Activated CD8-positive, alpha-beta memory T cell treated with anti-CD3 and anti-CD28 coated beads for 48 hours (primary cell): ENCODE measurements at regions not wholly inside any gene's neighbourhood (a gene's known extent, or its start where the extent isn't known, plus 50 kb on each side); places are given as distances from the start of the nearest gene placed in this dataset.

Source experiments
- DNase-seq, 3 experiments: peaks; one replicate each; pipeline ENCODE4 v3.0.0-alpha.2; 2020; ENCODE audit warnings: low read depth in 2 of 3, low spot score in 2 of 3

DNA sequence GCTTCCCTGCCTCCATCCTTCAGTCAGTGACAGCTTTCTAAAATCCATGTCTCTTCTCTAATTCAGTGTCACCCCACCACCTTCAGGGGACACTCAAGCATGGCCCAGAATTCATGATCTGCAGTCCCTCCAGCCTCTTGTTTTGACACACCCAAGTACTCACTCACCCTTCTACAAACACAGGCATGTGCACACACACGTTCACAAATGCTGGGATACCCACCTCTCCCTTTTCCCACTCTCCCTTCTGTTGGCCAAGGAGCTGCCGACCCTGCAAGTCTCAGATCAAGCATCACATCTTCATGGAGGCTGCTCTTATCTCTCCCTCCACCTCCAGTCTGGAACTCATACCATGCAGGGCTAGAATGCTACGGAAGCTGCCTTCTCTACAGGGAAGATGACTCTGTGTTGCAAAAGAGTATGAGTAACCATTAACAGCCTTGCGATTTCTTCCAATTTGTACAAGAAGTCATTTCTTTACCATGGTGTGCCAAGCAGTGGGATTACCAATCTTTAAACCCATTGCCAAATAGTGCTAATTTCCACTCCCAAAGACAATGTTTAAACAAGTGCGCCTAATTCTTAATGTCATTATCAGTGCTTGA is 196.1 kb downstream of the BCL11B start:
- no peak for DNase-seq

DNA sequence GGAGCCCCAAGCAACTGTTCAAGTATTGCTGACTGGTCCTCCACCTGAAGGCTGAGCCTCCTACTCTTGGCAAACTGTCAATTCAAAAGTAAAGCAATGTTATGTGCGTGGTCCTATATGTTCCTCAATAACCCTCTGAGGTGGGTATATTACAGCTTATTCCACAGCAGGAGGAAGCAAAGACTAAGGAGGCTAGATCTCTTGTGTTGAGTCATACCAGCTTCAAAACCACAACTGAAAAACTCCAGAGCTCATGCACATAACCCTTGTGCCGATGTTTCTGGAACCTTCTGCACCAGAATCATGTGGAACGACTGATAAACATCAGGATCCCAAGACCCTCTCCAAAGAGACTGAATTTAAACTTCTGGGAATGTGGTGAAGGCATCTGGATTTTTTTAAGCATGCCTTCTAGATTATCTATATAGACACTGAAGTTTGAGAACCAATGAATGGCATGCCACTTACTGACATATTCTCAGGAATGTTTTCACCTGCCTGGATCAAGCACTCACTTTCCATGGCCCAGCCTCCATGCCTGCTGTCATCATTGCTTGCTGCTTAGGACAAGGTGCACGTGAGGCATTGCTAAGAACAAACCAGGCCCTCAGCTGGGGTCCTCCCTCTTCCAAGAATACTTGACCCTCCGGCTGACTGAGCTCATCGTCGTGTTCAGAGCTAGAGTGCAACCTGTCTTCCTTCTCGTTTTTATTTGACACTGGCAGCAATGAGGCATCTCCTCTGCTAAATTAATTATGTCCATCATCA is 194.7 kb downstream of the BCL11B start:
- DNase-seq, result no peak

DNA sequence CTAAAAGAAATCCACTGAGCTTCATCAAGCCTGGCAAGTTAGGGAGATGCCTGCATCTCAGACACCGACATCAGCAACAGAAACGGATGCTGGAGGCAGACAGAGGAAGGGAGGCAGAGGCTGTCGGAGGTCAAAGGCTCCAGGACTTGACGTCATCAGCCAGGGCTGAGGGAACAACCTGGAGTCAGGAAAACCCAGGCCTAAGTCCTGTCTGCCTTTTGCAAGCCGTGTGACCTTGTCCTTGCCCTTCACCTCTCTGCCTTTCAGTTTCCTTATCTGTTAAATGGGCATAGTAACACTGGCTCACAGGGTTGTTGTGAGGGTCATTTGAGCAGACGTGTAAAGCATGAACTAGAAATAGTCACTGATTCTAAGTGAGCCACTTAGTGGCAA is 194.2 kb downstream of the BCL11B start:
- DNase-seq, result no peak

DNA sequence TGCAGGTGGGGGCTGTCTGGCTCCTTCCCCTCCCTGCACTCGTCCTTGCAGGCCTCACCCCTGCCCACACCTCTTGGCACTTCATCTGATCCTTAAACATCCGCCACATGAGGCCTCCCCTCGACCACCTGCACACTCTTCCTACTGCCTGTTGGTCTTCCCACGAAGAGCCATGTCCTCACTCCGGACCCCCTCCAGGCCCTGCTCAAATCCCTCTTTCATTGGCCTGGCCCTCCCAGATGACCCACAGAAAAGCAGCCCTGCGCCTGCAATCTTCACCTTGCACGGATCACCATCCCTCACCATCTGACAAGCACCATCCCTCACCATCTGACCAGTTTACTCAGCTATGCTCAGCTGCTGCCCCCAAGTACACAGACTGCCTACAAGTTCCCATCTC is 193.6 kb downstream of the BCL11B start:
- DNase-seq, result no peak

DNA sequence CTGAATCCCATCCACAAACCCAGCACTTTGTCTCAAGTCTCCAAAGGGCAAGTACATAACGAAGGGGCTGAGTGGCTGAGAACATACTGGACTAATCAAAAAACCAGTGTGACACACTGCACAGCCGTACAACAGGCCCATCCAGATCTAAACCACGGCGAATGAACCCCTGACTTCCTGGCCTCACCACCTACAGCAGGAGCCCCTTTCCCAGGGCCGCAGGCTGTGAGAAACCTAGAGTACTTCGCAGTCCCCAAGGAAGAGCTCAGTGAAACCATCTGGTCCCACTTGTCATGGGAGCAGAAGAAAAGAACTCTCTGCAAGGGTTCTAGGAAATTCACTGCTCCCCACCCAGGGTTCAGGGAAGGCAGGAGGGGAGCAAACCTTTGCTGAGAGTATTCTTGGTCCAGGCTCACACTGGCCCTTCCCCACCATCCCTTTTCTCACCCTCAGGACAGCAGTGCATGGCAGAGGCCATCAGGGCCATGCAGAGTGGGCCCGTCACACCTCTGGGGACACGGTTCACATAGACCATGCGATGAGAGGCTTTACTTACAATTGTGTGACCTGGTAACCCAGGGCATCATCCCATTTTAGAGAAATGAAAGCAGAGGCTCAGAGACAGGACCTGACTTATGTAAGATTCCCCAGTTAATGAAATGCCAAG is 192.8 kb downstream of the BCL11B start:
- no peak for DNase-seq

DNA sequence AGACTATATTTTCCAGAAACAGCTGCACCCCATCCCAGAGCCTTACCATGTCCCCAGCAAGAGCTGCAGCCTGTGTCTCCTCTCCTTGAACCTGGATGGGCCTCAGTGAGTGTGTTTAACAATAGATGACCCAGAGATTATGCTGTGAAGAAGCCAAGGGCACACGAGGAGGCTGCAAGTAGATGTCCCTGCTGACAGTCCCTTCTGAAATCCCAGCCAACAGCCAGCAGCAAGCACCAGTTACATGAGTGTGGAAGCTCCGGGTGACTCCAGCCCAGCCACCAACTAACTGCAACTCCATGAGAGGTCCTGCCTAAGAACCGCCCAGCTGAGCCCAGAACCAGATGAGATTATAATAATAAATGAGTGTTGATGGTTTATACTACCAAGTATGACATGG is 191.7 kb downstream of the BCL11B start:
- no peak for DNase-seq

DNA sequence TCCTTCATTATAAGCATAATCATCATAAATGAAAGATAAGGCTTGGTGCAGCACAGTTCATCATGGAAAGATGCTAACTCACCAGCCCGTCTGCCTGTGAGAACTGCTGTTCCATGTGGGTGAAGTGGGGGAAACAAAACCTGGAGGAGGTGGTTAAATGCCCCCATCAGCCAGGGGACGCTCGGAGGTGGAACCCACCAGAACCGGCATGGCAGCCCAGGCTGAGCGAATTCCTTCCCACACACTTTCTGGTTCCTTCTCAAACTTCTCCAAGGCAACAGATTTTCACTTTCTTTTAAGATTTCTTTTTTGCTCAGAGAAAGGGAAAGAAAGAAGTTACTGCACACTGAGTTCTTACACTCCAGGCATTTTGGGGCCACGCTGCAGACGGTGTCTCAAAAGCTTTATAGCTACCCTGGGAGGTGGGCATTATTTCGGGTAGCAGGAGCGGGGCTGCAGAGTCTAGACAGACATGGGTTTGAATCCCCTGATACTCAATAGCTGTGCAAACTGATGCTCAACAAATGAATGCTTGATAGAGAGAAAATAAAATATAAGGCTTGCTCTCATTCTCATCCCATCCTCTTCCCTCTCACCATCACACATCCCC is 190.7 kb downstream of the BCL11B start:
- no peak for DNase-seq

DNA sequence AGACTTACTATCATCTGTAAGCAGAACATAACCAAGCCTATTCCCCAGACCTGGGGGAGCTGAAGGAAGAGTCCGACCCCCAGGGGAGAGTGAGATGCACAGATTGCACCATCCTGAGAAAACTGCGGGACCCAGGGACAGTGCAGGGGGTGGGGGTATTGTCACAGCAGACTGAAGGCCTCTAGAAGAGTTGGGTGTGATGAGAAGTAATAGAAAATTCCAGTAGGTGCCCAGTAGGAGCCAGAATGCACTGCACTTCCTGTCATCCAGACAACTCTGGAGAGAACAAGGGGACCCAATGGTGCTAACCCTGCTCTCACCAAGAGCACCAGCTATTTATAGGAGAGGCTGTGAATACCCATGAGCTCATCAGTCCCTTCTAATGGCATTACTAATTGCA is 190.1 kb downstream of the BCL11B start:
- no peak for DNase-seq

DNA sequence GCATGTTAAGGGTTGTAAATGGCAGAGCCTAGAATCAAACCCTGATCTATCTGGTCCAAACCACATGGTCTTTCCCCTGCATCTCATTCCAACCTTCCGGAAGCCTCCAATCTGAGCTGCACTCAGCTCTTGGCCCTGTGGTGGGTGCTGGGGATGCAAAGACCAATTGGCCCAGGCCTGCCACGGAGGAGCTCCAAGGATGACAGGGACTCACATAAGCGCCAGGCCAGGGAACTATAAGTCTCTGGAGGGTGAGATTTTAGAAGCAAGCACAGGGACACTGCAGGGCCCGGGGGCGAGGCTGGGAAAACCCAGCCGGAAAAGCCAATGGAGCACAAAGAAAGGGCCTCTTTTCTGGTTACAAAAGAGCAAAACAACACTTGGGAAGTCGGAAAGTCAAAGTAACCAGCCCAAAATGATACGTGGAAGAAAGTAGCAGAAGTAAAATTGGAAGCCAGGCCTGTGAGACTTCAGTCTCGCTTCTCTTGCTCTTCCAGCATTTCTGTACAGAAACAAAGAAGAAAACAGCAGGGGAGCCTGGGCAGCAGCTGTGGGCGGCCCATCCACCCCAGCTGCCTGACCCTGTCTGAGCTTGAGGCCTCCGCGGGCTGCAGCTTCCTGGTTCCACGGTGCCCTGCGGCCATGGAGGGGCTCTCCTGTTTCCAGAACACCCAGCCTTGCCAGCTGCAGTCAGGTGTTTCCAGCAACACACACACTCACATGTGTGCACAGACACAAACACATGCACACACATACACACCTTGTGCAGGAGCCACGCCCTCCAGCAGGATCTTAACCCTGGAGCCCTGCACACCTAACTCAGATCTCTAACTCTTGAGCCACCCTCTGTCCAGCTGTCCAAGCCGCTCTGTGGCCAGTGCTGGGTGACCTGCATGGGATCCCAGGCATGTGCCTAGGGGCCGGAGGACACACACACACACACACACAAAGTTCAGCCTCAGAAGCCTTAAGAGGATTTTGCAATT is 178.2 kb downstream of the BCL11B start:
- no peak for DNase-seq

DNA sequence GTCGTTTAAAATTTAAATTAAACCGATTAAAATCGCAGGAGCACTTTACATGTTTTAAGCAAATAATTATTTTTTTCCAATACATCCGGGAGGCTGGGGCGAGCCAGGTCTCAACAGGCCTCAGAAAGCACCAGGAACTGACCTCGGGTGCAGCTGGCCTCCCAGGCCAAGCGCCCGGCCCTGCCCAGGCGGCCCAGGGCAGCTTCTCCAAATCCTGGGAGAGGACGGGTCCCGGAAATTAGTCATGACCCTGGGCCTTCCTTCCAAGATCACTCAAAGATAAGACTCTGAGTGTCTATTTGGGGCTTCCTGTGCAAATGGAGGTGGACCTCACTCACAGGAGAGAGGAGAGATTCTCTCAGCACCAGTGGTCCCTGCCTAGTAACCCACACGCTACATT is 177.1 kb downstream of the BCL11B start:
- no peak for DNase-seq

DNA sequence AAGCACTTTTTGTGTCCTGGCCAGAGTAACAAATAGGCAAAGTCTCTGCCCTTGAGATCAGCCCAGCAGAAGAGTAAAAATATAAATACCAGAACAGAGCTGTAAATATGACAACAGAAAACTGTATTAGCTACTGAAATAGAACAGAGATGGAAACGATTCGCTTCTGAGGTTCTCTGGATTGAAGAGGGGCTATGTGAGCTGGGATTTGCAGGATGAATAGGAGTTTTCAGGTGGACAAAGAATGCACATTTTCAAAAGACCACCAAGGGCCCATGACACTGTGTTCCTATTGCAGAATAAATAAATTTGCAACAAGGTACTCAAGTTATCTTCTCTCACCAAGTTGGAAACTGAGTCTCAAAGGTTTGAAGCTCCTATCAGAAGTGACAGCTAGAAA is 176.6 kb downstream of the BCL11B start:
- no peak for DNase-seq

DNA sequence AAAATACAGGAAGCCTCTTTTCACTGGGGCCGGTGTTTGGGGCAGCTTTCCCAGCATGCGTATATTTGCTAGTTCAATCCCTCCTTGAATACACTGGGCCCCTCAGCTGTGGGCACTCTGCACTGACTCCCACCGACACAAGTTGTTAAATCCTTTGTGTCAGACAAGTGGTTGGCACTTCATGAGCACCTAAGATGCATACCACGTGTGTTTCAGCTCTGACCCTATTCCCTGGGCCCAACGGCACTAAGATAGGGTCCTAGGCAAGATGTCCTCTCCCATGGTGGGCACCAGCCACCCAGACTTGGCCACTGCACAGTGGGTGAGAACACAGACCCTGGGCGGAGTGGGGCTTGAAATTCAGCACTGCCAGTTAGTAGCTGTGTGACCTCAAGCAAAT is 173.8 kb downstream of the BCL11B start:
- DNase-seq, result no peak

DNA sequence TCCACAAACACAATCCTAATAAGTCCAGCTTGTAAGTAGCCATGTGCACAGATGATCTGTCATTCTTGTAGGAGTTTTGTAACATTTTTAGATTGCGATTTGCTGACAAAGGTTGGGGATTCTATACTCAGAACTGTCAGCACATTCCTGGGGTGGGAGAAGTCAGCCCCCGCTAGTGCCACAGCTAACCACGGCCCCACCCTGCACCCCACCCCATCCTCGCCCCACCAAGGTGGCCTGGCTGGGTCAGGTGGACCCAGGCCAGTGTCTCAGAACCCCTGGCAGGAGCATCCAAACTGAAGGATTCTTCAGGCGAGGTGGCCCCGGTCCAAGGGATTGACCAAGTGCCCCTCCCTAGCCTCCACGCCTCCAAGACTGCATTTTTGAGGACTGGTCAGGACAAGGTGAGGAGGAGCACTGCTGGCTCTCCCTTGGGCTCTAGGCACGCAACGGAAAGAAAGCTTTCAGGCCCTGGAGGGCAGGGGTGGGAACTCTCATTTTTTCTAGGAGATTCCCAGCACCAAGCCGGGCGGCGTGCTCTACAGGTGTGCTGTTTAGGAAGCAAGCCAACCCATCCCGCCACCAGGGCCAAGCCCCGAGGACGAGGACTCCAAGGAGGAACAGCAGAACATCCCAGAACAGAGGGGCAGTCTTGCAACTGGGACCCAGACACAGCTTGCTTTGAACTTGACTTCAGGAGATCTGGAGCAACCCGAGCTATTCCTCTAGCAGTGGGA is 172.8 kb downstream of the BCL11B start:
- DNase-seq, result no peak

DNA sequence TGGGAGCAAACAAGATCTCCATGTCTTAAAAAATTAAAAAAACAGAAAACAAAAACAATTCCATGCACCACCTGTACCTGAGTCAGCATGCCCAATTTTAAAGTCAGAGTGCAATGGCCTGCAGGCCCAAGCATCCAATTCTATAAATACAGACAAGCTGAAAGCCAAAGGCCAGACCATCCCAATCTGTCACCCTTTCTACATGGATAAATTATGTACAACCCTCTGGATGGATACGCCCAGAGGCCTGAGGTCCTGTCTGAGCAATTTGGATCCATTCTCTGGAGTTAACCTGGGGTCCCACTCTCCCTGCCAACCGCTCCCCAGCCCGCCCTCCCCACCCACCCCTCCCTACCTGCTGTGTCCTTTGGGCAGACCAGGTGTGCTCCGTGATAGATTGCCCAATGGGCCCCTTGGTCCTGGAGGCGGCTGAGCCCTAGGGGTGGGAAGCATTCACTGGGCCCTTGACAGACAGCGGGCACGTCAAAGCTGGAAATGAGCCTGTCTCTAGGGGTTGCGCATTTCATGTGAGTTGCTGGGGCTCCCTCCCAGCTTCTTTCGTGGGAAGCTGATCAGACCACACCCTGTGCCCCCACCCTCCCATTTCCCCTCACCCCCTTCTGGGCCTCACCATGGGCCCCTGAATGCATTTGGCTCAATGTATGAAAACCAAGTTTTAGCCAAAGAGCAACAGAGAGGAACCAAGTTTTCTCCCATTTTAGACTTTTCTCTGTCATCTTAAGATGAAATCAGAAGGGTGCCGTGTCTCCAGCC is 171.3 kb downstream of the BCL11B start:
- DNase-seq, result no peak

DNA sequence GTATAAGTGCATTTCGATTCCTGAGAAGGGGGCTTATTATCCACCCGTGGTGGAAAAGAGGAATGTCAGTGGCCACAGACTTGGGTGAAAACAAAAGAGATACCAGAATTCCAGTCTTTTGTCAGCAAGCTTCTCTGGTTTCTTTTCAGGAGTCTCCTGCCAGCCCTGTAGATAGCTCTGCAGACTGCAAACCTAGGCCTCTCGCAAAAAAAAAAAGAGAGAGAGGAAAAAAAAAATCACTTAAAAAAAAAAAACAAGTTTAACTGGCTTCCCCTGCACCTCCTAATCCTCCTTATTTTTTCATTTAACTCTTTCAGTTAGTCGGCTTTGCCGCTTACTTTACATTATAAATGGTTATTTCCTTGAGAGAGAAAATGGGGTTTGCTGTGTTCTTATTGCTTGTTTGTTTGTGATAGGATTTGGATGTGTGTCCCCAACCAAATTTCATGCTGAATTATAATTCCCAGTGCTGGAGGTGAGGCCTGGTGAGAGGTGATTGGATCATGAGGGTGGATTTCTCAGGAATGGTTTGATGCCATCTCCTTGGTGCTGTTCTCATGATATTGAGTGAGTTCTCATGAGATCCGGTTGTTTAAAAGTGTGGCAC is 170.0 kb downstream of the BCL11B start:
- DNase-seq, result no peak

DNA sequence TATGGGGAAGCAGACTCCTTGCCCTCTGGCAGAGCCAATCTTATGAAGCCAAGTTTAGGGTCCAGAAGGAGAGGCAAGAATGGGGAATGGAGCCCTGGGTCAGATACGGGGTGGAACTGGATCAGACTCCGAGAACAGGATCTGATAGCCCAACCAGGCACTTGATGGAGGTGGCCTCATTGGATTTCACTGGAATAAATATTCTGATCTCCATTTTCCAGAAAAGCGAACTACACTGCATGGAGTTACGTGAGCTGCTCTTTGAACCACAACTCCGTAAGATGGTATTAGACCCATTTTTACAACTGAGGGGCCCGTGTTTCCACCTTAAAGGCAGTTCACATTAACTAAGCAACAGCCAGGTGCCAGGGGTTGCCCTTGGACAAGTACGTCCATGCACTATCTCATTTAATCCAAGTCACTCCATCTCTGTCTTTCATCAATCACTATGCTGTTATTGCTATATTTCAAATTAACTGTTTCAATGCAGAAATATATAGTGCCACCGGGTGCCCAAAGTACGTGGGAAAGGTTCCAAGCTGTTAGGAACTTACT is 155.2 kb downstream of the BCL11B start:
- DNase-seq, result no peak

DNA sequence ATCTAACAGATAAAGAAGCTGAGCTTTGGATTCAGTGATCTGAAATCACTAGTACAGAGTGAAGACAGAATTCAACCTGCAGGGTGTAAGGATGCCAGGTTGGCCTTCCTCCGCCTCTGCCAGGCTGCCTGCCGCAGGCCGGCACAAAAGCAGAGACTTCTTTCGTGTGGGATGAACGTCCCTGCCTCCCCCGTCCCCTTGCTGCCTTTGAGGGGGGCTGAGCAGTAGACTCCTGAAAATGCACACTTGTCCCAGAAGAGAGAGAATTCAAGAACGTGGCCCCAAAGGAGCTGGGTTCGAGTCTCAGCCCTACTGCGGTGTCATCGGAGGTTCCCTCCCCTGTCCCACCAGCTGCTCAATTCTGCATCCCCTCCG is 154.3 kb downstream of the BCL11B start:
- DNase-seq, result no peak

DNA sequence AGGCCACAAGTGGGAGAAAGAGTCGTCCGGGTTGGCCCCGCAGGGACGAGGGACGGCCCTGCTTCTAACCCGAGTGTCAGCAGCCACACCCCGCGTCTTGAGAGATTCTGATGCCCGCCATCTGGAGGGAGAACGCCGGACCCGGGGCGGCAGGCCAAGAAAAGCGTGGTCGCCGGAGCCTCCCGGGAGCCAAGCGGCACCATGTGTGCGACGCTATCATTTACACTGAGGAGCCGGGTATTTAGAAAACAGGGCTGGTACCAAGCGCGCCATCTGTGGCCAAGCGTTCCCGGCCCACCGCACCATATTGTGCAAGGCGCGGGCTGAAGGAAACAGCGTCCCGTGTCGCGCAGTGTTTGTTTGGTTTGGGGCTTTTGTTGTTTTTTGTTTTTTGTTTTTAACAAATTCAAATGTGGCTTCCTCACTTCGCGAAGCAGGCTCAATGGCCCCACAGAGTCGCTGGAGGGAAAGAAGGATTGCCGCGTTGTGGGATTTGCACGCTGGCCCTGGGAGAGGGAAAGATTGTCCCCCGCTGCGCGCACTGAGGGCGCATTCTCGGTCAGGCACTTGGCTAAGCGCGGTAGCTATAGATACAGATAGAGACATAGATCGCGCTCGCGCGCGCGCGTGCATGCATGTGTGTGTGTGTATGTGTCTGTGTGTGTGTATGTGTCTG is 153.8 kb downstream of the BCL11B start:
- no peak for DNase-seq
